Vagina (tissue), 2 donors: ENCODE measurements at regions not wholly inside any gene's neighbourhood (a gene's known extent, or its start where the extent isn't known, plus 50 kb on each side); places are given as distances from the start of the nearest gene placed in this dataset.

Source experiments
- POLR2A ChIP-seq, 2 donors: fragments of 450-650 bp; IDR thresholded peaks; one replicate each; pipeline ENCODE4 v1.6.1; 2017; ENCODE audit warnings: antibody characterized with exemption in 2 of 2, mild to moderate bottlenecking in 2 of 2, moderate library complexity in 2 of 2
- POLR2AphosphoS5 ChIP-seq, 2 donors: sonication (generic); formaldehyde crosslinking; IDR thresholded peaks; one replicate each; pipeline ENCODE4 v1.9.0; 2017; ENCODE audit warnings: antibody characterized with exemption in 2 of 2, mild to moderate bottlenecking in 2 of 2, low read depth in 1 of 2; ENCODE audit not compliant: insufficient read depth in 1 of 2
- TF ChIP-seq, protein P1 (sequence below), 3 experiments: fragments of 450-650 bp in 2 of 3; fragments of 200-600 bp in 1 of 3; sonication (generic) in 1 of 3; IDR thresholded peaks; one replicate each; pipeline ENCODE4 v1.5.1; 2017 to 2019; ENCODE audit warnings: antibody characterized with exemption in 3 of 3, mild to moderate bottlenecking in 2 of 3, moderate library complexity in 2 of 3

DNA sequence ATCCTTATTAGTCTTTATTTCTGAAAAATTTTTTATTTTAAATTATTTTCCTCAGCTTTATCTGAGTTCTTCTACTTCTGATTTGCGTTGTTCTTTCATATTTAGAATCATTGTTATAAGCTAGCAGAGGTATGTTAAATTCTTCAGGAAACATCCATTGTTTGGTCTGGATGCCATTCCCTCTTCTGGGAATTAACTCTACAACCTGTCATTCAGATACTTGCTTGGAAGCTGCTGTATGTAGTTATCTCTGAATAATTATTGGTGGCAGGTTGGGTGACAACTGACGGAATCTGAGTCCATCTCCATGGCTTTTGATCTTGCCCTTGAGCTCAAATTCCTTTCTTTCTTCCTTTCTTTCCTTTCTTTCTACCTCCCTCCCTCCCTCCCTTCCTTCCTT, 61.9 kb downstream of the DDIT4L start:
- TF ChIP-seq, protein P1, sequence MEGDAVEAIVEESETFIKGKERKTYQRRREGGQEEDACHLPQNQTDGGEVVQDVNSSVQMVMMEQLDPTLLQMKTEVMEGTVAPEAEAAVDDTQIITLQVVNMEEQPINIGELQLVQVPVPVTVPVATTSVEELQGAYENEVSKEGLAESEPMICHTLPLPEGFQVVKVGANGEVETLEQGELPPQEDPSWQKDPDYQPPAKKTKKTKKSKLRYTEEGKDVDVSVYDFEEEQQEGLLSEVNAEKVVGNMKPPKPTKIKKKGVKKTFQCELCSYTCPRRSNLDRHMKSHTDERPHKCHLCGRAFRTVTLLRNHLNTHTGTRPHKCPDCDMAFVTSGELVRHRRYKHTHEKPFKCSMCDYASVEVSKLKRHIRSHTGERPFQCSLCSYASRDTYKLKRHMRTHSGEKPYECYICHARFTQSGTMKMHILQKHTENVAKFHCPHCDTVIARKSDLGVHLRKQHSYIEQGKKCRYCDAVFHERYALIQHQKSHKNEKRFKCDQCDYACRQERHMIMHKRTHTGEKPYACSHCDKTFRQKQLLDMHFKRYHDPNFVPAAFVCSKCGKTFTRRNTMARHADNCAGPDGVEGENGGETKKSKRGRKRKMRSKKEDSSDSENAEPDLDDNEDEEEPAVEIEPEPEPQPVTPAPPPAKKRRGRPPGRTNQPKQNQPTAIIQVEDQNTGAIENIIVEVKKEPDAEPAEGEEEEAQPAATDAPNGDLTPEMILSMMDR (IDR thresholded peaks at IDR 0.05): no peak
- TF ChIP-seq POLR2A (IDR thresholded peaks at IDR 0.05): no peak
- TF ChIP-seq POLR2AphosphoS5 (IDR thresholded peaks at IDR 0.05; ENCODE audit: insufficient read depth in 1 of 2, low read depth in 1 of 2): no peak
